Coronary artery (tissue), 2 donors: ENCODE measurements at regions not wholly inside any gene's neighbourhood (a gene's known extent, or its start where the extent isn't known, plus 50 kb on each side); places are given as distances from the start of the nearest gene placed in this dataset.

ENCODE experiments used
- DNase-seq: peaks from one replicate; pipeline ENCODE4 v3.0.0-alpha.2; 2017; ENCODE audit warnings: low spot score
- H3K27ac ChIP-seq, 2 donors: fragments of 200-600 bp; sonication (generic); one replicate each; pipeline ENCODE4 v1.5.1; 2016 to 2019
- H3K4me3 ChIP-seq: fragments of 200-600 bp; sonication (generic); 2 replicates; pipeline ENCODE4 v1.5.1; 2016; ENCODE audit warnings: mild to moderate bottlenecking, moderate library complexity
- CTCF ChIP-seq: fragments of 200-600 bp; sonication (generic); IDR thresholded peaks from one replicate; pipeline ENCODE4 v1.5.1; 2019; ENCODE audit warnings: antibody characterized with exemption

- H3K27ac ChIP-seq, result no peak overlapping the region
- TF ChIP-seq CTCF, result no peak
- no peak for DNase-seq
- no peak overlapping the region for H3K4me3 ChIP-seq
Measured at GRCh38 chr7:91628742-91629141, 251.8 kb downstream of the MTERF1 start.

GRCh38 chr7:91630581-91631380 lies 249.7 kb downstream of the MTERF1 start:
- no peak for DNase-seq
- Histone ChIP-seq H3K4me3 (no peak overlapping the region), H3K27ac (no peak overlapping the region)
- TF ChIP-seq CTCF, result no peak

GRCh38 chr7:91632234-91632940 lies 248.1 kb downstream of the MTERF1 start:
- no peak for DNase-seq
- no peak for TF ChIP-seq CTCF
- Histone ChIP-seq H3K4me3 (no peak overlapping the region), H3K27ac (no peak overlapping the region)

- no peak for DNase-seq
- no peak for TF ChIP-seq CTCF
Measured at GRCh38 chr7:91633013-91633441, 247.5 kb downstream of the MTERF1 start.

GRCh38 chr7:91634485-91635177 lies 245.9 kb downstream of the MTERF1 start:
- DNase-seq, result no peak
- no peak for TF ChIP-seq CTCF
- Histone ChIP-seq H3K27ac (no peak overlapping the region), H3K4me3 (no peak overlapping the region)

More at GRCh38 chr7:91633013-91633441, 247.5 kb downstream of the MTERF1 start:
- no peak overlapping the region for H3K4me3 ChIP-seq
- H3K27ac ChIP-seq, result no peak overlapping the region

- Histone ChIP-seq H3K4me3 (no peak overlapping the region), H3K27ac (no peak overlapping the region)
- TF ChIP-seq CTCF, result no peak
- DNase-seq, result no peak
Measured at GRCh38 chr7:91636129-91636724, 244.3 kb downstream of the MTERF1 start.
